ENCODE measurements at regions not wholly inside any gene's neighbourhood (a gene's known extent, or its start where the extent isn't known, plus 50 kb on each side); places are given as distances from the start of the nearest gene placed in this dataset.

DNA sequence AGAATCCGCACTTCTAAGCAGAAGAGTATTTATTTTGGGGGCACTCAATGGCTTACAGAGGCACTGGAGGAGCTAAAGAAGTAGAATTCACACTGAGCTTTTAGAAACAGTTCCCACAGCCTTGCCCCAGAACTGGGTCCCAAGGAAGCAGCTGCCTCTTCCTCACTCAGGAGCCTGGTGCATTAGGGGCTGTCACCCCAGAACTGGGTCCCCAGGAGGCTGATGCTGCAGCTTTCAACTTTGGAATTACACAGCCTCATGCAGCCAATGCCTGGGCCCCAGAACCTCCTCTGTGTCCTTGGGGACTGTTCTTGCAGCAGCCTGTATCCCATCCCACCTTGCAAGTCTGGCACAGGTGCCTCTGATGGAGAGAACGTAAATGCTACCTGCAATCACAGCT, 96.4 kb downstream of the DACT2 start:
- no peak overlapping the region for H3K27ac ChIP-seq

DNA sequence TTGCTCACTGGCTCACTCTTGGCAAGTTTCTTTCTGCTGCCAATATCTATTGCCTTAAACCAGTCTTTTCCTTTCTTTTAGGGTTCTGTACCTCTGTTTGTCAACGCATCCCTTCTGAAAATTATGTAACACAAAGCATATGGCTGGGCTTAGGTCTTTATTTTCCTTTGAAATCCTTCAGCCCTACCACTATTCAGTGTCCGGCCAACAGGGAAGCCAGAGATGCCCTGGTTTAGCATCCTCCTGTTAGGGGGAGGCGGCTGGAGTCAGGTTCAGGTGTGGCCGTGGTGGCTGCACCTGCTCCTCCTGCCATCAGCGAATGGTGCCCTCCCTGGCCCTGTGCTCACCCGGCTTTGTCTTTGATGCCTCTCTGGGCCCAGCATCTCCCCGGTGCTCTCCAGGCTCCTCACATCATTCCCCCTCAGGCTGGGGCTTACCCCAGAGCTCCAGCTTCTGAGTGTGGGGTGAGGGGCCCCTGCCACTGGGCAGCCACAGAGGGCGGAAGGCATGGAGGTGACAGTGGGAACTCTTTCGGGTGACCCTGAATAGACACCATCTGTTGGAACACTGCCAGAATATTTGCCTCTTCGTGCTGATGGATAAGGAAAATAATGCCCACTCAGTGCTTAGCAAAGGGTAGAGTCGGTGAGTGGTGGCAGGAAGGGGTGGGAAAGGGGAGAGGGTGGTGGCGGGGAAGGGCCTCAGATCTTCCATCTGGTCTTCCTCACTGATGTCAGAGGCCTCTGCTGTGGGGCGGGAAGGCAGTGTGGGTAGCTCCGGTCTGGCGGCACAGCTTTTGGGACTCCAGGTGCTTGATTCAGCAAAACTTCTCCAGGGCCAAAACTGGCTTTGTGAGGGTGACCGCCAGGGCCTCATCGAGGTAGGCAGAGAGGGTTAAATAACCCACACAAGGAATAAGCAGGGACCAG, 97.2 kb downstream of the DACT2 start:
- no peak overlapping the region for H3K27ac ChIP-seq
- no peaks in the 10 kb centered on the region for H3K4me1 ChIP-seq (replicated peaks)
- no peaks in the 10 kb centered on the region for H3K36me3 ChIP-seq
- no peaks in the 10 kb centered on the region for H3K9me3 ChIP-seq (replicated peaks)
- peak in 1 of 2 experiments; percentile 29 for DNase-seq (ENCODE audit: low read depth in 1 of 2, low spot score in 2 of 2)
- H3K27me3 ChIP-seq (replicated peaks) = peaks cover 5% of the 10 kb centered on the region
- no peak overlapping the region for H3K4me3 ChIP-seq

More for the DNA sequence above, 96.4 kb downstream of the DACT2 start:
- no peaks in the 10 kb centered on the region for H3K4me1 ChIP-seq (replicated peaks)
- H3K9me3 ChIP-seq (replicated peaks) = no peaks in the 10 kb centered on the region
- H3K4me3 ChIP-seq = no peak overlapping the region
- DNase-seq (ENCODE audit: low read depth in 1 of 2, low spot score in 2 of 2) = no peak
- H3K27me3 ChIP-seq (replicated peaks) = peaks cover 5% of the 10 kb centered on the region
- H3K36me3 ChIP-seq = no peaks in the 10 kb centered on the region

DNA sequence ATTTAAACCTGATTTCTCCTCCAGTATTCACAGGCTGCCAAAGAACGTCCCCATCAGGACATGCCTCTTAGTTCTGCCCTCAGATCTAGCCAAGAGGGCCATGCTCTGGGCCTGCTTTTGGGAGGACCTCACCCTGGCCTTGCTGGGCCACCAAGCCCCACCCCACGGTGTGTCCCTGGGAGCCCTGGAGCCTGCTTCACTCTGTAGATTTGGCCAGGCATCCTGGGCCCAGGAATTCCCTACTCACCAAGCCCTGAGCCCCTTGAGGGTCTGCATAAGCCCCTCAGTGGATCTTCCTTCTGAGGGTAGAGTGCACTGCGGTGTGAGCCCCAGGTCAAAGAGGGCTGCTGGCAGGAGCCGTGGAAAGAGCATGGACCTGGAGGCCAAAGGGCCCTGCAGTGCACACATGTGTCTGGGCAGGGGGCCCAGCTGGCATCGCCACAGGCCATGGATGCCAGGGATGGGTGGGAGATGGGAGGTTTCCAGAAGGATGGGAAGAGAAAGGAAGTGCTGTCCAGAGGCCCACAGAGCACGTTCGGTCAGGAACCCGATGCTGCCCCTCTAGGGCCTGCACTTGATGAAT, 98.0 kb downstream of the DACT2 start:
- Histone ChIP-seq H3K4me1 (replicated peaks) (no peaks in the 10 kb centered on the region), H3K36me3 (no peaks in the 10 kb centered on the region), H3K4me3 (no peak overlapping the region), H3K9me3 (replicated peaks) (no peaks in the 10 kb centered on the region), H3K27ac (no peak overlapping the region), H3K27me3 (replicated peaks) (no peaks in the 10 kb centered on the region; the same call in 1 of the 2 replicates)
- peak in 1 of 2 experiments; percentile 22 for DNase-seq (ENCODE audit: low read depth in 1 of 2, low spot score in 2 of 2)

DNA sequence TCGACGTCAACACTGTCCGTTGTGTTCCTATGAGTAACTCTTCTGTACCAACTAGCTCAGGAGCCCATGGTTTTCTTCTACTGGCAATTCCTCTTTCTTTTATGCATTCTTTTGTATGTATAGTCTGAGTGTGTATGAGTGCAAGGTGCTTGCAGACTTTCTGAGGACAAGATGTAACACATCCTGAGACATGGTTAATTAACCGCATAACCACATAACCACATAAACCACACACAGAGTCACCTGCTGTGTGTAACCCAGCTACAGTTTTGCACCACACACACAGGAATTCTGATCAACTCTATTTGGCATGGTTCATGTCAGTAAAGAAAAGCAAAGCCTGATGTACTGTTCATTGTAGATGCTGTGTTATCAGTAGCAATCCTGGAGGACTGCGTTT, 98.6 kb downstream of the DACT2 start:
- DNase-seq (ENCODE audit: low read depth in 1 of 2, low spot score in 2 of 2) = no peak
- Histone ChIP-seq H3K4me1 (replicated peaks) (no peaks in the 10 kb centered on the region), H3K4me3 (no peak overlapping the region), H3K27me3 (replicated peaks) (no peaks in the 10 kb centered on the region; the same call in 1 of the 2 replicates), H3K27ac (no peak overlapping the region), H3K36me3 (no peaks in the 10 kb centered on the region), H3K9me3 (replicated peaks) (no peaks in the 10 kb centered on the region)

DNA sequence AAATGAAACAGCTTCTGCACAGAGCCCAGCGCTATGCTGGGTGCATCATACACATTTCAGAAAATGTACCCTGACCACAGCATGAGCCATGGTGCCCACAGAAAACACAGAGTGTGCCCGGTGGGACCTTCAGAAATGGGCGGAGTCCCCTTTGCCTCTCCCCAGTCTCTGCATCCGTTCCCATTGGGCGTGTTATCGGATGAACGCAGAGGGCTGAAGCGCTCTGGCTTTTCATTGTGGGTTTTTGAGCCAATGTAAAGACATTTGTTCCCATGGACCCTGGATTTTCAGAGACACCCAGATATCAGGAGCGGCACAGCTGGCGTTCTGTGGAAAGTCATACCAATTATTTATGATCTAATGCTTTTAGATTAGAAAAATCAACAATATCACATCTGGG, 99.8 kb downstream of the DACT2 start:
- DNase-seq (ENCODE audit: low read depth in 1 of 2, low spot score in 2 of 2) = peak in 1 of 2 experiments; percentile 33
- no peak overlapping the region for H3K27ac ChIP-seq
- no peaks in the 10 kb centered on the region; the same call in 1 of the 2 replicates for H3K27me3 ChIP-seq (replicated peaks)
- no peaks in the 10 kb centered on the region for H3K9me3 ChIP-seq (replicated peaks)
- H3K36me3 ChIP-seq = no peaks in the 10 kb centered on the region
- H3K4me3 ChIP-seq = no peak overlapping the region
- no peaks in the 10 kb centered on the region for H3K4me1 ChIP-seq (replicated peaks)

DNA sequence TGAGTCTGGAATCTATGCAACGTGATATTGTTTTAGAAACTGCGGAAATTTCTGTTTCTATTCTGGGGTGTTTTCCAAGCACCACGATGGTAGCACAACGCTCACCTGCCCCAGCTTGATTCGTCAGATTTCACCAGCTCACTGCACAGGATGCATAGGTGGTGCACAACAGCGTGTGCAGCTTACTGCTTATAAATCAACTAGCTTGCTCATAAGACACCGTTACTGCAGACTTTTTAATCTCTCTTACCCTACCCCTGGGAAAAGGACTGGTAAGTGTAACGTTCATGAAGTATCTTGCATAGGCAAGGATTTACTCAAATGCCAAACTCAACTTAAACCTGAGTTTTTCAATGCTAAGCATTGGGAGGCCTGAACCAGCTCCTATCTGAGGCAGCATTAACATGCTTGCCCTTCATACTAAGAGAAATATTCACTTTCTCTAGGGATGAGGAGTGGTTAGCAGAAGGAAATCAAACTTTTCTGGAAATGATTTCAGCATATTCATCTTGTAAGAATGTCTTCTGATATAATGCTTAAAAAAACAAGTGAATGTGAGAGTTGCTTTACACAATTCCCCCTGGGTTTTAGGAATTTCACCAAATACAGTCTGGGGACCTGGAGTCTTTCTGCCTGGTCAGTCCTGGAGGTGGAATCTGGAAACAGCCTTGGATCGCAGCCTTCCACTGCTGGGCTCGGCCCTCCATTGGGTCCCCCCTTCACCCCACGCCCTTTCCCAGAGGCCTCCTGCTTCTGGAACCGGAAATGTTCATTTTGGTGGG, 100.6 kb downstream of the DACT2 start:
- no peaks in the 10 kb centered on the region for H3K4me1 ChIP-seq (replicated peaks)
- no peak for DNase-seq (ENCODE audit: low read depth in 1 of 2, low spot score in 2 of 2)
- no peak overlapping the region for H3K27ac ChIP-seq
- H3K9me3 ChIP-seq (replicated peaks) = no peaks in the 10 kb centered on the region
- no peaks in the 10 kb centered on the region for H3K27me3 ChIP-seq (replicated peaks)
- no peaks in the 10 kb centered on the region for H3K36me3 ChIP-seq
- no peak overlapping the region for H3K4me3 ChIP-seq

GRCh38 chr6:168217880-168218537, 101.6 kb downstream of the DACT2 start:
- H3K27ac ChIP-seq = no peak overlapping the region
- H3K4me3 ChIP-seq = no peak overlapping the region
- H3K9me3 ChIP-seq (replicated peaks) = no peaks in the 10 kb centered on the region
- no peaks in the 10 kb centered on the region for H3K27me3 ChIP-seq (replicated peaks)
- no peak for DNase-seq (ENCODE audit: low read depth in 1 of 2, low spot score in 2 of 2)
- no peaks in the 10 kb centered on the region for H3K4me1 ChIP-seq (replicated peaks)
- H3K36me3 ChIP-seq = no peaks in the 10 kb centered on the region

DNA sequence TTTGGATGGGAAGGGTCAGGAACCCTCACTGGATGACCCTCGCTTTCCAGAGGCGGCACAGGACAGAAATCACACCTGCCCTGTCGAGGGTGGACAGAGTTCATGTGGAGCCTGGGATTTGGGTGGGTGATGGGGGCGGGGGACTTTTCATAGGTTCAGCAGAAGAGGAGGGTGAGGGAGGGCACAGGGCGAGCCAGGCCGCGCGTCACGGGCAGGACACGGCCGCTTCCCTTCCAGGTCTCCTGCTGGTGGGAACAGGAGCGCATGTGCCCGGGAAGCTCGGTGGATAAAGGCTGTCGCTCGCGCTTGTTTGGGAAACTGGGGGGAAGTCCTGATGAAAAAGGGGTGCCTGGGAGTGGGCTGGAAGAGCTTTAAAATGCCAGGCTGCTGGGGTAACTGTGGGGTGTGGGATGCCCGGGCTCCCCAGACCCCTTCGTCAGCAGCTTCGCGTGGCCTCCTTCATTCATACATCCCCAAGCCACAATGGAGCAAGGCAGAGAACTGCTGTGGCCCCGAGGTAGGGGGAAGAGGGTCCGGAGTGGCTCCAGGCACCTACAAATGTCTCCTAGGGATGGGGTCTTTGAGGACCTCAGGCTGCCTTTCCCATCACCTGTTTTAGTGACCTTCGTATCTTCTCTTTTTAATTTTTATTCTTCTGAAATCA, 102.2 kb downstream of the DACT2 start:
- DNase-seq (ENCODE audit: low read depth in 1 of 2, low spot score in 2 of 2) = peak in 1 of 2 experiments; percentile 26
- Histone ChIP-seq H3K27ac (no peak overlapping the region), H3K4me1 (replicated peaks) (no peaks in the 10 kb centered on the region), H3K27me3 (replicated peaks) (no peaks in the 10 kb centered on the region), H3K4me3 (no peak overlapping the region), H3K36me3 (no peaks in the 10 kb centered on the region), H3K9me3 (replicated peaks) (no peaks in the 10 kb centered on the region)

- Histone ChIP-seq H3K27ac (no peak overlapping the region), H3K4me3 (no peak overlapping the region), H3K4me1 (replicated peaks) (no peaks in the 10 kb centered on the region), H3K9me3 (replicated peaks) (no peaks in the 10 kb centered on the region), H3K27me3 (replicated peaks) (no peaks in the 10 kb centered on the region), H3K36me3 (no peaks in the 10 kb centered on the region)
- no peak for DNase-seq (ENCODE audit: low read depth in 1 of 2, low spot score in 2 of 2)
These were observed 102.8 kb downstream of the DACT2 start for GRCh38 chr6:168216751-168217191.

- no peaks in the 10 kb centered on the region for H3K27me3 ChIP-seq (replicated peaks)
- H3K27ac ChIP-seq = no peak overlapping the region
- no peaks in the 10 kb centered on the region for H3K36me3 ChIP-seq
- DNase-seq (ENCODE audit: low read depth in 1 of 2, low spot score in 2 of 2) = no peak
- no peaks in the 10 kb centered on the region for H3K4me1 ChIP-seq (replicated peaks)
- no peaks in the 10 kb centered on the region for H3K9me3 ChIP-seq (replicated peaks)
- H3K4me3 ChIP-seq = no peak overlapping the region
These were observed 103.5 kb downstream of the DACT2 start for GRCh38 chr6:168216117-168216516.

GRCh38 chr6:168215121-168215808, 104.3 kb downstream of the DACT2 start:
- H3K27me3 ChIP-seq (replicated peaks) = no peaks in the 10 kb centered on the region
- no peak overlapping the region for H3K27ac ChIP-seq
- DNase-seq (ENCODE audit: low read depth in 1 of 2, low spot score in 2 of 2) = peak in 1 of 2 experiments; percentile 29
- H3K4me3 ChIP-seq = no peak overlapping the region
- no peaks in the 10 kb centered on the region for H3K36me3 ChIP-seq
- no peaks in the 10 kb centered on the region for H3K9me3 ChIP-seq (replicated peaks)
- H3K4me1 ChIP-seq (replicated peaks) = no peaks in the 10 kb centered on the region

DNA sequence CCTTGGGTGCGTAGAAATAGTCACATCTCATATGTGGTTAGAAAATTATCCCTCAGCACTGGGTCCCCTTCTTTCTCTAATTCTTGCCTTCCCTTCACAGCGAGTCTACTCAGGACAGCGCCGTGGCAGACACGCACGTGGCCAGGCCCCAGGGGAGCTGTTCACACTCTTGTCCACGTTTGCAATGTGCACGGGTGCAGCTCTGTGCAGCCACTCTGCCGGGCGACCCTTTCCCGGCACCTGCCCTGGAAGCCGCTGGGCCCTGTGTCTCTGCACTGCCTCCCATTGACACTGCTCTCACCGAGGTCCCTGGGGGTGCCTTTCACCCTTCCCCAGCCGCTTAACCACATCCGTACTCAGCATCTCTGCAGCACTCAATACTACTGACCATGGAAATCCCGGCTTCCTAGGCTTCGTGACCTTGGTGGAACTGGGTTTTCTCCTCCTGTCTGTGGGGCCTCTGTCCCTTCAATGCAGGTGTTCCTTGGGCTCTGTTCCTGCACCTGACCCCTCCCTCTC, 104.9 kb downstream of the DACT2 start:
- H3K4me3 ChIP-seq = no peak overlapping the region
- DNase-seq (ENCODE audit: low read depth in 1 of 2, low spot score in 2 of 2) = peak in 1 of 2 experiments; percentile 28
- no peaks in the 10 kb centered on the region for H3K4me1 ChIP-seq (replicated peaks)
- H3K27ac ChIP-seq = no peak overlapping the region
- H3K27me3 ChIP-seq (replicated peaks) = no peaks in the 10 kb centered on the region
- H3K36me3 ChIP-seq = no peaks in the 10 kb centered on the region
- H3K9me3 ChIP-seq (replicated peaks) = no peaks in the 10 kb centered on the region
